IMR-90 (cell line): ENCODE measurements at regions not wholly inside any gene's neighbourhood (a gene's known extent, or its start where the extent isn't known, plus 50 kb on each side); places are given as distances from the start of the nearest gene placed in this dataset.

ENCODE experiments used
- CEBPB ChIP-seq: IDR thresholded peaks from 2 replicates; pipeline ENCODE4 v1.6.1; 2012; ENCODE audit warnings: low read depth, low read length, improper control_type of control experiment
- FOS ChIP-seq: fragments of 150-350 bp; IDR thresholded peaks from 2 replicates; pipeline ENCODE4 v1.6.1; 2016; ENCODE audit warnings: low read depth, low read length
- MAFK ChIP-seq: IDR thresholded peaks from 2 replicates; pipeline ENCODE4 v1.6.1; 2012; ENCODE audit warnings: low read depth, low read length, improper control_type of control experiment
- MAZ ChIP-seq: IDR thresholded peaks from 2 replicates; pipeline ENCODE4 v1.6.1; 2012; ENCODE audit warnings: low read depth, mild to moderate bottlenecking, low read length, improper control_type of control experiment, moderate library complexity, borderline replicate concordance
- MXI1 ChIP-seq: IDR thresholded peaks from 2 replicates; pipeline ENCODE4 v1.6.1; 2012; ENCODE audit warnings: low read depth, mild to moderate bottlenecking, low read length, moderate library complexity, borderline replicate concordance
- NFE2L2 ChIP-seq: fragments of 150-350 bp; IDR thresholded peaks from 2 replicates; pipeline ENCODE4 v1.6.1; 2016; ENCODE audit warnings: low read depth, mild to moderate bottlenecking, low read length
- POLR2A ChIP-seq: IDR thresholded peaks from 2 replicates; pipeline ENCODE4 v1.6.1; 2012; ENCODE audit warnings: mild to moderate bottlenecking, low read depth, low read length
- RFX5 ChIP-seq: IDR thresholded peaks from 2 replicates; pipeline ENCODE4 v1.8.0; 2012; ENCODE audit warnings: low read depth, mild to moderate bottlenecking, low read length, moderate library complexity
- SMC3 ChIP-seq: fragments of 150-350 bp; IDR thresholded peaks from 2 replicates; pipeline ENCODE4 v1.6.1; 2016; ENCODE audit warnings: low read depth, mild to moderate bottlenecking, antibody characterized with exemption, low read length, moderate library complexity
- TF ChIP-seq, protein P1 (sequence below): conservative IDR thresholded peaks from 2 replicates; pipeline ENCODE4 v1.5.1; 2012; ENCODE audit warnings: mild to moderate bottlenecking, low read depth, low read length, improper control_type of control experiment
- TF ChIP-seq, protein P2 (sequence below): fragments of 150-350 bp; IDR thresholded peaks from 2 replicates; pipeline ENCODE4 v1.6.1; 2017; ENCODE audit warnings: mild to moderate bottlenecking, antibody characterized with exemption, low read length, low read depth
- TF ChIP-seq, protein P3 (sequence below): fragments of 150-350 bp; IDR thresholded peaks from 2 replicates; pipeline ENCODE4 v1.6.1; 2016; ENCODE audit warnings: low read depth, mild to moderate bottlenecking, low read length, moderate library complexity, borderline replicate concordance

DNA sequence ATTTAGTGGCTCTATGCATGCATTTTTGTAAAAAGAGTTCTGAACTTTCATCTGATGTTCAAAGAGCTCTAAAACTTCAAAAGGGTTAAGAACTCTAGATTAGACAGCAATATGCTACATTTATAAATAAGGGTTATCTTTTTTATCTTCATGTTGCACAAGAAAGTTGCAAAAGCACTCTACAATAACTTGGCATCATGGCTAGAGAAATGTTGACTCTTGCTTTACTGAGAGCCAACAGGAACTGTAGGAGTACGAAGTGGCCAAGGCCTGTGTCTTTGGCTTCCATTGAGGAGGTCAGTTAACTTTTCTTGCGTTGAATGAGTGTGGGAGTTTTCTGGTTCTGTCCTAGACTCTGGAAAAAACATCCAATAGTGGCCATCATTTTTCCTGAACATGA, 516.9 kb downstream of the TFAP2B start:
- TF ChIP-seq, protein P1, sequence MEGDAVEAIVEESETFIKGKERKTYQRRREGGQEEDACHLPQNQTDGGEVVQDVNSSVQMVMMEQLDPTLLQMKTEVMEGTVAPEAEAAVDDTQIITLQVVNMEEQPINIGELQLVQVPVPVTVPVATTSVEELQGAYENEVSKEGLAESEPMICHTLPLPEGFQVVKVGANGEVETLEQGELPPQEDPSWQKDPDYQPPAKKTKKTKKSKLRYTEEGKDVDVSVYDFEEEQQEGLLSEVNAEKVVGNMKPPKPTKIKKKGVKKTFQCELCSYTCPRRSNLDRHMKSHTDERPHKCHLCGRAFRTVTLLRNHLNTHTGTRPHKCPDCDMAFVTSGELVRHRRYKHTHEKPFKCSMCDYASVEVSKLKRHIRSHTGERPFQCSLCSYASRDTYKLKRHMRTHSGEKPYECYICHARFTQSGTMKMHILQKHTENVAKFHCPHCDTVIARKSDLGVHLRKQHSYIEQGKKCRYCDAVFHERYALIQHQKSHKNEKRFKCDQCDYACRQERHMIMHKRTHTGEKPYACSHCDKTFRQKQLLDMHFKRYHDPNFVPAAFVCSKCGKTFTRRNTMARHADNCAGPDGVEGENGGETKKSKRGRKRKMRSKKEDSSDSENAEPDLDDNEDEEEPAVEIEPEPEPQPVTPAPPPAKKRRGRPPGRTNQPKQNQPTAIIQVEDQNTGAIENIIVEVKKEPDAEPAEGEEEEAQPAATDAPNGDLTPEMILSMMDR: no peak
- TF ChIP-seq MAZ: no peak
- no peak for TF ChIP-seq MAFK
- TF ChIP-seq, protein P2, sequence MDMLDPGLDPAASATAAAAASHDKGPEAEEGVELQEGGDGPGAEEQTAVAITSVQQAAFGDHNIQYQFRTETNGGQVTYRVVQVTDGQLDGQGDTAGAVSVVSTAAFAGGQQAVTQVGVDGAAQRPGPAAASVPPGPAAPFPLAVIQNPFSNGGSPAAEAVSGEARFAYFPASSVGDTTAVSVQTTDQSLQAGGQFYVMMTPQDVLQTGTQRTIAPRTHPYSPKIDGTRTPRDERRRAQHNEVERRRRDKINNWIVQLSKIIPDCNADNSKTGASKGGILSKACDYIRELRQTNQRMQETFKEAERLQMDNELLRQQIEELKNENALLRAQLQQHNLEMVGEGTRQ: no peak
- no peak for TF ChIP-seq CEBPB
- no peak for TF ChIP-seq SMC3
- TF ChIP-seq POLR2A: no peak
- no peak for TF ChIP-seq RFX5
- TF ChIP-seq MXI1: no peak
- TF ChIP-seq, protein P3, sequence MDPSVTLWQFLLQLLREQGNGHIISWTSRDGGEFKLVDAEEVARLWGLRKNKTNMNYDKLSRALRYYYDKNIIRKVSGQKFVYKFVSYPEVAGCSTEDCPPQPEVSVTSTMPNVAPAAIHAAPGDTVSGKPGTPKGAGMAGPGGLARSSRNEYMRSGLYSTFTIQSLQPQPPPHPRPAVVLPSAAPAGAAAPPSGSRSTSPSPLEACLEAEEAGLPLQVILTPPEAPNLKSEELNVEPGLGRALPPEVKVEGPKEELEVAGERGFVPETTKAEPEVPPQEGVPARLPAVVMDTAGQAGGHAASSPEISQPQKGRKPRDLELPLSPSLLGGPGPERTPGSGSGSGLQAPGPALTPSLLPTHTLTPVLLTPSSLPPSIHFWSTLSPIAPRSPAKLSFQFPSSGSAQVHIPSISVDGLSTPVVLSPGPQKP: no peak
- TF ChIP-seq NFE2L2: no peak
- TF ChIP-seq FOS: no peak
